Thyroid gland (tissue), 4 donors: ENCODE measurements at regions not wholly inside any gene's neighbourhood (a gene's known extent, or its start where the extent isn't known, plus 50 kb on each side); places are given as distances from the start of the nearest gene placed in this dataset.
A peak's percentile ranks its signal among the peaks of the same experiment; 100 is the strongest.

Experiments
- DNase-seq, 2 donors: peaks; one replicate each; pipeline ENCODE4 v3.0.0-alpha.2; 2019
- H3K27ac ChIP-seq, 3 donors: fragments of 200-600 bp; sonication (generic); 1 replicate in 2 of 3; 2 replicates in 1 of 3; pipeline ENCODE4 v1.5.1; 2016 to 2019; ENCODE audit warnings: mild to moderate bottlenecking in 1 of 3, moderate library complexity in 1 of 3
- H3K27me3 ChIP-seq: fragments of 200-600 bp; sonication (generic); one replicate; pipeline ENCODE4 v1.5.1; 2019
- H3K36me3 ChIP-seq, 2 donors: fragments of 200-600 bp; sonication (generic); one replicate each; pipeline ENCODE4 v1.5.1; 2016 to 2019
- H3K4me1 ChIP-seq, 2 donors: fragments of 200-600 bp; sonication (generic); one replicate each; pipeline ENCODE4 v1.5.1; 2017 to 2019
- H3K4me3 ChIP-seq, 3 donors: fragments of 200-600 bp; sonication (generic); replicated peaks in 1 of 3; 1 replicate in 2 of 3; 2 replicates in 1 of 3; pipeline ENCODE4 v1.5.1; 2016; ENCODE audit warnings: mild to moderate bottlenecking in 1 of 3
- H3K9me3 ChIP-seq: fragments of 200-600 bp; sonication (generic); one replicate; pipeline ENCODE4 v1.5.1; 2017
- CTCF ChIP-seq, 6 experiments: fragments of 200-600 bp in 3 of 6; fragments of 450-650 bp in 3 of 6; sonication (generic) in 3 of 6; IDR thresholded peaks; one replicate each; pipeline ENCODE4 v1.5.1; 2016 to 2019; ENCODE audit warnings: antibody characterized with exemption in 6 of 6, mild to moderate bottlenecking in 2 of 6, inconsistent platforms in 1 of 6, moderate library complexity in 1 of 6
- POLR2A ChIP-seq, 2 donors: fragments of 450-650 bp; IDR thresholded peaks; one replicate each; pipeline ENCODE4 v1.6.1; 2017; ENCODE audit warnings: antibody characterized with exemption in 2 of 2, mild to moderate bottlenecking in 2 of 2, moderate library complexity in 1 of 2
- WGBS, 2 donors: methylation state at CpG; one replicate each; pipeline ENCODE4 v1.1.5; 2017; 5-methylcytosine and 5-hydroxymethylcytosine counted together
- intact Hi-C: fragments of 100-400 bp; cut with DNase I; formaldehyde crosslinking; loops from one replicate; pipeline ENCODE4 v1.15.1; 2023

- WGBS, 2 donors, result 81 to 85% methylated on average over 3 of the region's 3 CpGs
- DNase-seq, result no peak
- H3K27me3 ChIP-seq, result no peaks in the 10 kb centered on the region
- H3K4me3 ChIP-seq, result no peak overlapping the region
- H3K9me3 ChIP-seq, result no peaks in the 10 kb centered on the region
- H3K36me3 ChIP-seq, result no peaks in the 10 kb centered on the region
- intact Hi-C loops, result no loop called here
- no peak overlapping the region for H3K27ac ChIP-seq
- no peaks in the 10 kb centered on the region for H3K4me1 ChIP-seq
- TF ChIP-seq POLR2A (IDR thresholded peaks at IDR 0.05) (no peak), CTCF (IDR thresholded peaks at IDR 0.05) (no peak)
Measured at GRCh38 chr22:22351366-22351765, 106.8 kb downstream of the VPREB1 start.

- WGBS, 2 donors, result 61% methylated on average over 4 of the region's 5 CpGs; no CpG with 5 or more reads in 1 of the 2 donors
- intact Hi-C loops, result no loop called here
Measured at GRCh38 chr22:22352371-22352999, 107.9 kb downstream of the VPREB1 start.

GRCh38 chr22:22355096-22355834, 110.7 kb downstream of the VPREB1 start:
- Histone ChIP-seq H3K27me3 (no peaks in the 10 kb centered on the region), H3K4me1 (no peaks in the 10 kb centered on the region), H3K4me3 (no peak overlapping the region), H3K36me3 (no peaks in the 10 kb centered on the region), H3K27ac (no peak overlapping the region), H3K9me3 (no peaks in the 10 kb centered on the region)
- no peak for TF ChIP-seq POLR2A (IDR thresholded peaks at IDR 0.05)
- no peak for TF ChIP-seq CTCF (IDR thresholded peaks at IDR 0.05)
- intact Hi-C loops, result no loop called here
- 86 to 88% methylated on average over 9 of the region's 9 CpGs for WGBS, 2 donors
- DNase-seq, result no peak

More at GRCh38 chr22:22352371-22352999, 107.9 kb downstream of the VPREB1 start:
- H3K27me3 ChIP-seq, result no peaks in the 10 kb centered on the region
- H3K4me1 ChIP-seq, result no peaks in the 10 kb centered on the region
- TF ChIP-seq CTCF (IDR thresholded peaks at IDR 0.05), result no peak
- TF ChIP-seq POLR2A (IDR thresholded peaks at IDR 0.05), result no peak
- no peak overlapping the region for H3K27ac ChIP-seq
- no peak overlapping the region for H3K4me3 ChIP-seq
- no peaks in the 10 kb centered on the region for H3K36me3 ChIP-seq
- no peak for DNase-seq
- no peaks in the 10 kb centered on the region for H3K9me3 ChIP-seq

GRCh38 chr22:22357024-22357883, 112.7 kb downstream of the VPREB1 start:
- no peaks in the 10 kb centered on the region for H3K9me3 ChIP-seq
- no peak overlapping the region for H3K27ac ChIP-seq
- no peaks in the 10 kb centered on the region for H3K27me3 ChIP-seq
- H3K4me1 ChIP-seq, result no peaks in the 10 kb centered on the region
- DNase-seq, result peak; percentile 91 to 95
- 12 to 16% methylated on average over 7 to 13 of the region's 14 CpGs for WGBS, 2 donors
- intact Hi-C loops, result no loop called here
- no peak overlapping the region for H3K4me3 ChIP-seq
- no peaks in the 10 kb centered on the region for H3K36me3 ChIP-seq
- TF ChIP-seq POLR2A (IDR thresholded peaks at IDR 0.05), result no peak
- TF ChIP-seq CTCF (IDR thresholded peaks at IDR 0.05), result peak; percentile 23 to 84 (median 75)
